ENCODE measurements at regions not wholly inside any gene's neighbourhood (a gene's known extent, or its start where the extent isn't known, plus 50 kb on each side); places are given as distances from the start of the nearest gene placed in this dataset.

DNA sequence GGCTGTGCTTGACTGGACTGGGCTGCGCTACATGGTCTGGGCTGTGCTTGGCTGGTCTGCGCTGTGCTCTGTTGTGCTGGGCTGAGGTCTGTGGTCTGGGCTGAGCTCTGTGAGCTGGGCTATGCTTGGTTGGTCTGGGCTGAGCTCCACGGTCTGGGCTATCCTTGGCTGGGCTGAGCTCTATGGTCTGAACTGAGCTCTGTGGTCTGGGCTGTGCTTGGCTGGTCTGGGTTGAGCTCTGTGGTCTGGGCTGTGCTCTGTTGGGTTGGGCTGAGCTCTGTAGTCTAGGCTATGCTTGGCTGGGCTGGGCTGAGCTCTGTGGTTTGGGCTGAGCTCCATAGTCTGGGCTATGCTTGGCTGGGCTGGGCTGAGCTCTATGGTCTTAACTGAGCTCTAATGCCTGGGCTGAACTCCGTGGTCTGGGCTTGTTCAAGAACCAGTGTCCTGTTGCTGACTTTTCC lies 92.0 kb downstream of the PLXNA1 start:
- no peak for TF ChIP-seq POLR2AphosphoS5 (IDR thresholded peaks at IDR 0.05; ENCODE audit: low read depth, low read length)
- no peak for TF ChIP-seq POLR2A (IDR thresholded peaks at IDR 0.05; ENCODE audit: low read depth, low read length)
- no peak for TF ChIP-seq TAF1 (IDR thresholded peaks at IDR 0.05; ENCODE audit: borderline replicate concordance, low read depth, low read length)
